ENCODE measurements at regions not wholly inside any gene's neighbourhood (a gene's known extent, or its start where the extent isn't known, plus 50 kb on each side); places are given as distances from the start of the nearest gene placed in this dataset.
"Not testable (repeated sequence)": the region's sequence is repeated elsewhere in the genome, so short reads cannot be mapped to it uniquely, and the experiment has no call there.

DNA sequence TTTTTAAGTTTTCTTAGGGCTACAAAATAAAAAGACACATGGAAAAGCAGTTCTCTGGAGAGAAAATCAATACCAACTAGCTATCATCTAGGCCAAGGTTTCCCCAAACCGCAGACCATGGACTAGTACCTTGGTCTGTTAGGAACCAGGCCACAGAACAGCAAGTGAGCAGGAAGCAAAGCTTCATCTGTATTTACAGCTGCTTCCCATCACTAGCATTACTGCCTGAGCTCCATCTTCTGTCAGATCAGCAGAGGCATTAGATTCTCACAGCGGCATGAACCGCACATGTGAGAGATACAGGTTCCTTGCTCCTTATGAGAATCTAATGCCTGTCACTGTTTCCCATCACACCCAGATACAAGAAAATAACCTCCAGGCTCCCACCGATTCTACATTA lies 1907.6 kb upstream of the ACO1 start:
- Mint-ChIP-seq H3K9me3 (peaks cover 4 to 13% of the 10 kb centered on the region in 2 donors), H3K27ac (no peak overlapping the region), H3K36me3 (no peaks in the 10 kb centered on the region)
- ATAC-seq (no peak), DNase-seq (ENCODE audit: low spot score in 2 of 2) (no peak)

GRCh38 chr9:30478684-30479083 lies 1905.8 kb upstream of the ACO1 start:
- no peak for ATAC-seq
- no peak overlapping the region for H3K27ac Mint-ChIP-seq
- H3K36me3 Mint-ChIP-seq: no peaks in the 10 kb centered on the region
- H3K9me3 Mint-ChIP-seq: peaks cover 0 to 3% of the 10 kb centered on the region in 2 donors
- DNase-seq (ENCODE audit: low spot score in 2 of 2): no peak

DNA sequence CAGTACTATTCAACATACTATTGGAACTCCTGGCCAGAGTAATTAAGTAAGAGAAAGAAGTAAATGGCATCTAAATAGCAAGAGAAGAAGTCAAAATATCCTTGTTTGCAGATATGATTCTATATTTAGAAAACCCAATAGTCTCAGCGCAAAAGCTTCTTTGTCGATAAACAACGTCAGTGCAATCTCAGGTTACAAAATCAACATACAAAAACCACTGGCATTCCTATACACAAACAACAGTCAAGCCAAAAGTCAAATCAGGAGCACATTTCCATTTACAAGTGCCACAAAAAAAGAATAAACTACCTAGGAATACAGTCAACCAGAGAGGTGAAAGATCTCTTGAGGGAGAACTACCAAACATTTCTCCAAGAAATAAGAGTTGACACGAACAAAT lies 1901.9 kb upstream of the ACO1 start:
- no peaks in the 10 kb centered on the region for H3K36me3 Mint-ChIP-seq
- H3K9me3 Mint-ChIP-seq: peaks cover 0 to 9% of the 10 kb centered on the region in 2 donors
- DNase-seq (ENCODE audit: low spot score in 2 of 2) (no peak), ATAC-seq (no peak)
- H3K27ac Mint-ChIP-seq: no peak overlapping the region

DNA sequence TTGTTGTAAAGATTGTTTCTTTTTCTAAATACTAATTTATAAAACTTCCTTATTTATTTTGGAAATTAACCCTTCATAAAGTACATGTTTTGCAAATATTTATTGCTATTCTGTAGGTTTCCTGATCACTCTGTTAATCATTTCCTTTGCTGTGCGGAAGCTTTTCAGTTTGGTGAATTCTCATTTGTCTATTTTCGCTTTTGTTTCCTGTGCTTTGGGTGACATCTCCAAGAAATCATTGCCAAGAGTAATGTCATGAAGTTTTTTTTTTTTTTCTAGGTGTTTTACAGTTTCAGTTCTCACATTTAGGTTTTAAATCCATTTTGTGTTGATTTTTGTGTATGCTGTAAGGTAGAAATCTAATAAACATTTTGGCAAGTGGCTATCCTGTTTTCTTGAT lies 1899.8 kb upstream of the ACO1 start:
- no peaks in the 10 kb centered on the region for H3K36me3 Mint-ChIP-seq
- H3K9me3 Mint-ChIP-seq: peaks cover 0 to 9% of the 10 kb centered on the region in 2 donors
- DNase-seq (ENCODE audit: low spot score in 2 of 2) (no peak), ATAC-seq (no peak)
- no peak overlapping the region for H3K27ac Mint-ChIP-seq

- no peak for DNase-seq (ENCODE audit: low spot score in 2 of 2)
- Mint-ChIP-seq H3K36me3 (no peaks in the 10 kb centered on the region), H3K9me3 (no peaks in the 10 kb centered on the region), H3K27ac (no peak overlapping the region)
- no peak for ATAC-seq
Measured at GRCh38 chr9:30504502-30504905, 1879.9 kb upstream of the ACO1 start.

- DNase-seq (ENCODE audit: low spot score in 2 of 2): no peak
- ATAC-seq: no peak
- Mint-ChIP-seq H3K9me3 (no peaks in the 10 kb centered on the region), H3K36me3 (no peaks in the 10 kb centered on the region), H3K27ac (no peak overlapping the region)
Measured at GRCh38 chr9:30505311-30505710, 1879.1 kb upstream of the ACO1 start.

- DNase-seq (ENCODE audit: low spot score in 2 of 2): no peak
- Mint-ChIP-seq H3K27ac (no peak overlapping the region), H3K36me3 (no peaks in the 10 kb centered on the region), H3K9me3 (no peaks in the 10 kb centered on the region)
- no peak for ATAC-seq
Measured at GRCh38 chr9:30506749-30507148, 1877.7 kb upstream of the ACO1 start.

GRCh38 chr9:30507166-30507565 lies 1877.3 kb upstream of the ACO1 start:
- H3K9me3 Mint-ChIP-seq: no peaks in the 10 kb centered on the region
- no peaks in the 10 kb centered on the region for H3K36me3 Mint-ChIP-seq
- DNase-seq (ENCODE audit: low spot score in 2 of 2): no peak
- no peak overlapping the region for H3K27ac Mint-ChIP-seq
- no peak for ATAC-seq

GRCh38 chr9:30511666-30512065 lies 1872.8 kb upstream of the ACO1 start:
- Mint-ChIP-seq H3K36me3 (no peaks in the 10 kb centered on the region), H3K9me3 (peaks cover 4 to 16% of the 10 kb centered on the region in 2 donors), H3K27ac (no peak overlapping the region)
- ATAC-seq (no peak), DNase-seq (ENCODE audit: low spot score in 2 of 2) (no peak)

DNA sequence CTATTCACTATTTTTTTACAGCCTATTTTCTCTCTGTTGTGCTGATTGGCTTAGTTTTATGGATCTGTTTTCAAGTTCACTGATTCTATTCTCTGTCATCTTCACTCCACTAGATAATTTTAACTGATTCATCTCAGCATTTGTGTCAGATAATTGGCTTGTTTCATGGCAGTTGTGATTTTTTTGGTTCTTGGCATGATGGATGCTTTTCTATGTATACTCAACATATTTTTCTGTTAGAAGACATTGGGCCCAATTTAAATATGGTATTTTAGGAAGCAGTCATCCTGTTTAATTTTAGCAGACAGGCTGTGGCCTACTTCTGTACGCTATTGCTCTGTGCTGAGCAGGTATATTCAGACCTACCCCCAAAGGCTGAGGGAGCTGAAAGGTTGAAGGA lies 1865.3 kb upstream of the ACO1 start:
- DNase-seq (ENCODE audit: low spot score in 2 of 2): no peak
- H3K9me3 Mint-ChIP-seq: peaks cover 4 to 11% of the 10 kb centered on the region in 2 donors
- no peaks in the 10 kb centered on the region for H3K36me3 Mint-ChIP-seq
- ATAC-seq: no peak
- H3K27ac Mint-ChIP-seq: no peak overlapping the region

DNA sequence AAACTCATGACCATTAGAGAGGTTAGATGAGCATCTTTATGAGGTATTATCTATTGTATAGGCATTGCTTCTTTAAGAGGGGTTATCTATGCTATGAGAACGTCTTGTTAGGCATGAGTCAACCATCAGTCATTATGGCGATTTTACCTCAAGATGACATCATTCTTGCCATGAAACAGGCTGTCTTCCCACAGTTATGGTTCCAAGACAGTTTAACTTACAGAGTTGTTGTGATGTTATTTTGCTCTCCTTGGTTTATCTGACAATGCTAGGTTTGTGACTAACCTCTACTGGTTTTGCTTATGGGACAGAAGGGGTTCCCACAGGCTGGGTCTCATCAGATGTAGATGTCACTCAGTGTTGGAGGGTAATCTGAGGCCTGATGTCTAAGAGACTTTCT lies 1864.7 kb upstream of the ACO1 start:
- DNase-seq (ENCODE audit: low spot score in 2 of 2) (no peak), ATAC-seq (peak in 1 of 2 donors; percentile 61)
- H3K27ac Mint-ChIP-seq: peak overlapping the region in 1 of 2 donors; percentile 50
- no peaks in the 10 kb centered on the region for H3K36me3 Mint-ChIP-seq
- peaks cover 1 to 9% of the 10 kb centered on the region in 2 donors for H3K9me3 Mint-ChIP-seq

- H3K27ac Mint-ChIP-seq: no peak overlapping the region
- ATAC-seq: no peak
- DNase-seq (ENCODE audit: low spot score in 2 of 2): no peak
- peaks cover 0 to 3% of the 10 kb centered on the region in 2 donors for H3K9me3 Mint-ChIP-seq
- no peaks in the 10 kb centered on the region for H3K36me3 Mint-ChIP-seq
Measured at GRCh38 chr9:30522061-30522460, 1862.4 kb upstream of the ACO1 start.

DNA sequence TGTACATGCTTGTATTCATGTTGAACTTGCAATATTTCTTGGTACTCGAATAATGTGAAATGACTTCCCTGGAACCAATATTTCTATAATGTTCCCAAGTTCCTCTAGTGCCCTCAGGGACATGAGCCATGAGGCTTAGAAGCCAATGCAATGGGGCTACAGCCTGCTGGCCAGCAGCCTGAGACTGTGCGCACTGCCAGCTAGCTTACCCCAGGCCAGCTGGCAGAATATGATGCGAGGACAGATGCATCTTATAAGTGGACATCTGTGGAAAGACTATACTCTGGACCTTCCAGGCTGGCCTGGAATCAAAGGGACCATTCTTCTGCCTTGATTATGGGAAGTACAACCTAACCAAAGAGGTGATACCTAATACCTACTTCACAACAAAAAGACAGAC lies 1862.0 kb upstream of the ACO1 start:
- H3K36me3 Mint-ChIP-seq: no peaks in the 10 kb centered on the region
- peaks cover 0 to 3% of the 10 kb centered on the region in 2 donors for H3K9me3 Mint-ChIP-seq
- ATAC-seq (no peak), DNase-seq (ENCODE audit: low spot score in 2 of 2) (no peak)
- no peak overlapping the region for H3K27ac Mint-ChIP-seq

GRCh38 chr9:30524311-30524710 lies 1860.1 kb upstream of the ACO1 start:
- Mint-ChIP-seq H3K27ac (no peak overlapping the region), H3K36me3 (no peaks in the 10 kb centered on the region), H3K9me3 (no peaks in the 10 kb centered on the region)
- DNase-seq (ENCODE audit: low spot score in 2 of 2) (no peak), ATAC-seq (no peak)

- Mint-ChIP-seq H3K9me3 (peaks cover 8 to 16% of the 10 kb centered on the region in 2 donors), H3K36me3 (no peaks in the 10 kb centered on the region), H3K27ac (no peak overlapping the region)
- ATAC-seq (no peak), DNase-seq (ENCODE audit: low spot score in 2 of 2) (no peak)
Measured at GRCh38 chr9:30534455-30534854, 1850.0 kb upstream of the ACO1 start.

GRCh38 chr9:30534896-30535295 lies 1849.5 kb upstream of the ACO1 start:
- H3K36me3 Mint-ChIP-seq: no peaks in the 10 kb centered on the region
- peaks cover 8 to 16% of the 10 kb centered on the region in 2 donors for H3K9me3 Mint-ChIP-seq
- DNase-seq (ENCODE audit: low spot score in 2 of 2) (no peak), ATAC-seq (no peak)
- H3K27ac Mint-ChIP-seq: no peak overlapping the region

DNA sequence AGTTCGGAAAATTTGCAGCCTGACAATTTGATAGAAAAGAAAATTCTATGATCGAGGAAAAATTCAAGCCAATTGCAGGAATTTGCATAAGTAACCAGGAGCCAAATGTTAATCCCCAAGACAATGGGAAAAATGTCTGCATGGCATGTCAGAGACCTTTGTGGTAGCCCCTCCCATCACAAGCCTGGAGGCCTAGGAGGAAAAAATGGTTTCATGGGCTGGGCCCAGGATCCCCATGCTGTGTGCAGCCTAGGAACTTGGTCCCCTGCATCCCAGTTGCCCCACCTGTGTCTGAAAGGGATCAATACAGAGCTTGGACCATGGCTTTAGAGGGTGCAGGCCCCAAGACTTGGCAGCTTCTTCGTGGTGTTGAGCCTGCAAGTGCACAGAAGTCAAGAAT lies 1847.9 kb upstream of the ACO1 start:
- Mint-ChIP-seq H3K9me3 (peaks cover 12 to 21% of the 10 kb centered on the region in 2 donors), H3K27ac (no peak overlapping the region), H3K36me3 (peaks cover 0 to 4% of the 10 kb centered on the region in 2 donors)
- ATAC-seq (no peak), DNase-seq (ENCODE audit: low spot score in 2 of 2) (no peak)

DNA sequence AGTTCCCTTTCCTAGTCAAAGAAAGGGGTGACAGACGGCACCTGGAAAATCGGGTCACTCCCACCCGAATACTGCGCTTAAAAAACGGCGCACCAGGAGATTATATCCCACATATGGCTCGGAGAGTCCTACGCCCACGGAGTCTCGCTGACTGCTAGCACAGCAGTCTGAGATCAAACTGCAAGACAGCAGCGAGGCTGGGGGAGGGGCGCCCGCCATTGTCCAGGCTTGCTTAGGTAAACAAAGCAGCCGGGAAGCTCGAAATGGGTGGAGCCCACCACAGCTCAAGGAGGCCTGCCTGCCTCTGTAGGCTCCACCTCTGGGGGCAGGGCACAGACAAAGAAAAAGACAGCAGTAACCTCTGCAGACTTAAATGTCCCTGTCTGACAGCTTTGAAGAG lies 1844.7 kb upstream of the ACO1 start:
- DNase-seq (ENCODE audit: low spot score in 2 of 2); ATAC-seq; H3K27ac Mint-ChIP-seq; H3K36me3 Mint-ChIP-seq: not testable (repeated sequence)
- peaks cover 12 to 21% of the 10 kb centered on the region in 2 donors for H3K9me3 Mint-ChIP-seq
